Ishikawa (cell line): ENCODE measurements at regions not wholly inside any gene's neighbourhood (a gene's known extent, or its start where the extent isn't known, plus 50 kb on each side); places are given as distances from the start of the nearest gene placed in this dataset.

Experiments
- CEBPB ChIP-seq: IDR thresholded peaks from 2 replicates; pipeline ENCODE4 v1.6.1; 2012
- CREB1 ChIP-seq: IDR thresholded peaks from 2 replicates; pipeline ENCODE4 v1.6.1; 2012; ENCODE audit warnings: low read depth
- EGR1 ChIP-seq: IDR thresholded peaks from 2 replicates; pipeline ENCODE4 v1.6.1; 2012
- EP300 ChIP-seq: IDR thresholded peaks from 2 replicates; pipeline ENCODE4 v1.6.1; 2012; ENCODE audit warnings: borderline replicate concordance
- FOXM1 ChIP-seq: IDR thresholded peaks from 2 replicates; pipeline ENCODE4 v1.6.1; 2012; ENCODE audit warnings: low read depth, borderline replicate concordance
- NFIC ChIP-seq: IDR thresholded peaks from 2 replicates; pipeline ENCODE4 v1.6.1; 2012
- RAD21 ChIP-seq: IDR thresholded peaks from 2 replicates; pipeline ENCODE4 v1.6.1; 2012; ENCODE audit warnings: low read depth
- TAF1 ChIP-seq: IDR thresholded peaks from 2 replicates; pipeline ENCODE4 v1.6.1; 2012; ENCODE audit warnings: low read depth, mild to moderate bottlenecking
- TCF12 ChIP-seq: IDR thresholded peaks from 2 replicates; pipeline ENCODE4 v1.6.1; 2012; ENCODE audit warnings: low read depth
- TEAD4 ChIP-seq: IDR thresholded peaks from 2 replicates; pipeline ENCODE4 v1.6.1; 2012
- USF1 ChIP-seq: IDR thresholded peaks from 2 replicates; pipeline ENCODE4 v1.6.1; 2012
- YY1 ChIP-seq: IDR thresholded peaks from 2 replicates; pipeline ENCODE4 v1.6.1; 2012; ENCODE audit warnings: low read depth
- ZBTB7A ChIP-seq: IDR thresholded peaks from 2 replicates; pipeline ENCODE4 v1.6.1; 2012; ENCODE audit warnings: low read depth
- TF ChIP-seq, protein P1 (sequence below): IDR thresholded peaks from 2 replicates; pipeline ENCODE4 v1.6.1; 2012; ENCODE audit warnings: low read depth, mild to moderate bottlenecking
- TF ChIP-seq, protein P2 (sequence below): IDR thresholded peaks from 2 replicates; pipeline ENCODE4 v1.6.1; 2012

DNA sequence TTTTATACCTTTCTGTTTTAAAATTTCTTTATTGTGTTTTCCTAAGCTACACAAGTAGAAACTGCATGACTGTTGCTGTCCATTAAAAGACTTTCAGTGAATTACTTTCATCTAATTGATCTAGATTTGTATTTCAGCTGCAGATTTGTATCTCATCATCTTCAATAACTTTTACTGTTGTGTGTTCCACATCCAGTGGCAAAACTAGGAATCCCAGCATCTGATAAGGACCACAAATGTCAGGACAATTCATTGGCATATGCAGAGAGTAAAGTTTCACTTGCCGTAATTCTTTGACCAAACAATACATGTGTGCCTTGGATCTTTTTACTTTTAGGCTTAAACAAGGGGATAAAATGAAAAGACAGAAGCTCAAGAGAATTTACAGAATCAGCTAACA lies 112.6 kb downstream of the FBXO8 start:
- TF ChIP-seq, protein P1, sequence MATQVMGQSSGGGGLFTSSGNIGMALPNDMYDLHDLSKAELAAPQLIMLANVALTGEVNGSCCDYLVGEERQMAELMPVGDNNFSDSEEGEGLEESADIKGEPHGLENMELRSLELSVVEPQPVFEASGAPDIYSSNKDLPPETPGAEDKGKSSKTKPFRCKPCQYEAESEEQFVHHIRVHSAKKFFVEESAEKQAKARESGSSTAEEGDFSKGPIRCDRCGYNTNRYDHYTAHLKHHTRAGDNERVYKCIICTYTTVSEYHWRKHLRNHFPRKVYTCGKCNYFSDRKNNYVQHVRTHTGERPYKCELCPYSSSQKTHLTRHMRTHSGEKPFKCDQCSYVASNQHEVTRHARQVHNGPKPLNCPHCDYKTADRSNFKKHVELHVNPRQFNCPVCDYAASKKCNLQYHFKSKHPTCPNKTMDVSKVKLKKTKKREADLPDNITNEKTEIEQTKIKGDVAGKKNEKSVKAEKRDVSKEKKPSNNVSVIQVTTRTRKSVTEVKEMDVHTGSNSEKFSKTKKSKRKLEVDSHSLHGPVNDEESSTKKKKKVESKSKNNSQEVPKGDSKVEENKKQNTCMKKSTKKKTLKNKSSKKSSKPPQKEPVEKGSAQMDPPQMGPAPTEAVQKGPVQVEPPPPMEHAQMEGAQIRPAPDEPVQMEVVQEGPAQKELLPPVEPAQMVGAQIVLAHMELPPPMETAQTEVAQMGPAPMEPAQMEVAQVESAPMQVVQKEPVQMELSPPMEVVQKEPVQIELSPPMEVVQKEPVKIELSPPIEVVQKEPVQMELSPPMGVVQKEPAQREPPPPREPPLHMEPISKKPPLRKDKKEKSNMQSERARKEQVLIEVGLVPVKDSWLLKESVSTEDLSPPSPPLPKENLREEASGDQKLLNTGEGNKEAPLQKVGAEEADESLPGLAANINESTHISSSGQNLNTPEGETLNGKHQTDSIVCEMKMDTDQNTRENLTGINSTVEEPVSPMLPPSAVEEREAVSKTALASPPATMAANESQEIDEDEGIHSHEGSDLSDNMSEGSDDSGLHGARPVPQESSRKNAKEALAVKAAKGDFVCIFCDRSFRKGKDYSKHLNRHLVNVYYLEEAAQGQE: no peak
- TF ChIP-seq TEAD4 (no peak), CEBPB (no peak), TAF1 (no peak), EGR1 (no peak), ZBTB7A (no peak), TCF12 (no peak), USF1 (no peak), CREB1 (no peak), YY1 (no peak)
- TF ChIP-seq, protein P2, sequence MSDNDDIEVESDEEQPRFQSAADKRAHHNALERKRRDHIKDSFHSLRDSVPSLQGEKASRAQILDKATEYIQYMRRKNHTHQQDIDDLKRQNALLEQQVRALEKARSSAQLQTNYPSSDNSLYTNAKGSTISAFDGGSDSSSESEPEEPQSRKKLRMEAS: no peak

DNA sequence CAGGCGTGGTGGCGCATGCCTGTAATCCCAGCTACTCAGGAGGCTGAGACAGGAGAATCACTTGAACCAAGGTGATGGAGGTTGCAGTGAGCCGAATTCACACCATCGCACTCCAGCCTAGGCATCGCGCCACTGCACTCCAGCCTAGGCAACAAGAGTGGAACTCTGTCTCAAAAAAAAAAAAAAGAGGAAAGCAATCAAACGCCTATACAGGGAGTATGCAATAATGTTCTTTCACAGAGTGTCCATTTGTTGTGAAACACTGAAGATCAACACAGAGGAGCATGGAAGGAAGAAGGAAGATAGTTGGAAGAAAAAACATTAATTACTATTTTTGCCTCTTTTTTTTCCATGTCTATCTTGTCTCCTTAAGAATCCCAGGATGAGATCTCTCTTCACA lies 113.4 kb downstream of the FBXO8 start:
- TF ChIP-seq CEBPB: no peak
- no peak for TF ChIP-seq TAF1
- no peak for TF ChIP-seq YY1
- no peak for TF ChIP-seq CREB1
- TF ChIP-seq USF1: no peak
- no peak for TF ChIP-seq TCF12
- no peak for TF ChIP-seq TEAD4
- TF ChIP-seq ZBTB7A: no peak
- no peak for TF ChIP-seq EGR1
- TF ChIP-seq, protein P1: no peak
- no peak for TF ChIP-seq FOXM1
- TF ChIP-seq EP300: no peak
- TF ChIP-seq RAD21: no peak
- TF ChIP-seq, protein P2: no peak

DNA sequence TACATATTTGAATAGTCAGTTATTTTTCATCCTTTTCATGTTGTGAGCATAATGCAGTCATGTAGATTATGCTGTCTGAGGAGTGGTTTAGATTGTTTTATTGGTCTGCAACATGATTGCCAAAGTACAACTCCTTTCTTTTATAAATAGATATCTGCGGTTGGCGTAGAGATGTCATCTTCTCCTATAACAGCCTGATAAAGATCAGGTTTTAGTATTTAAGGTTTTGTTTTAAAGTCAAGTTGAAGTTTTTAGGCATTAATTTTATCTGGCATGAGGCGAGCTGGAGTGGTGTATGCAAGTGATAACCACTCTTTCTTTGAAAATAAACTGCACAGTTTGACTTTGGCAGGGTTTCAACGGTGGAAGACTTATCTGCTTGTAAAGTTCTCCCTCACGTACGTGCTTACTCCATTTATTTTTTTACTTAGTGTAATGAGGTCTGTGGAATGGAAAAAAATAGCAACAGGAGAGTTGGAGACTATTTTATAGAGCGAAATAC lies 126.3 kb downstream of the FBXO8 start:
- TF ChIP-seq EP300 (no peak), CEBPB (no peak), NFIC (no peak), USF1 (no peak), YY1 (no peak), CREB1 (no peak), TCF12 (no peak), TEAD4 (no peak), TAF1 (no peak), RAD21 (no peak), FOXM1 (no peak), ZBTB7A (no peak)
- TF ChIP-seq, protein P1: no peak
- TF ChIP-seq, protein P2: no peak

GRCh38 chr4:174156239-174156826 lies 127.1 kb downstream of the FBXO8 start:
- TF ChIP-seq RAD21 (peak; percentile 64), TCF12 (no peak)
